H1 (cell line): ENCODE measurements at regions not wholly inside any gene's neighbourhood (a gene's known extent, or its start where the extent isn't known, plus 50 kb on each side); places are given as distances from the start of the nearest gene placed in this dataset.

ENCODE experiments used
- CTCF ChIA-PET: fragments of 300-600 bp; sonication (Branson Sonifier 250); formaldehyde crosslinking; loops from one replicate; lab custom pipeline; 2021; ENCODE audit not compliant: partially characterized antibody; lab: Charles Lee
- POLR2A ChIA-PET: fragments of 300-600 bp; sonication (Branson Sonifier 250); formaldehyde crosslinking; loops from one replicate; lab custom pipeline; 2021; ENCODE audit warnings: inconsistent platforms; ENCODE audit not compliant: partially characterized antibody; lab: Charles Lee
- DNase-seq, 2 experiments: peaks; one replicate each; pipeline versions ENCODE4 v3.0.0 to v3.0.0-alpha.2; 2010 to 2022; ENCODE audit warnings: low spot score in 2 of 2, low read depth in 1 of 2, mixed read lengths in 1 of 2
- FAIRE-seq: peaks from 2 replicates; lab custom pipeline; 2011; peaks lifted over from hg19 to GRCh38; lab: Jason Lieb, UNC
- H2AFZ ChIP-seq: 2 replicates; pipeline ENCODE4 v1.8.1; 2012; ENCODE audit warnings: low read length, inconsistent platforms
- H2AK5ac ChIP-seq: 2 replicates; pipeline ENCODE4 v1.6.1; 2013; ENCODE audit warnings: low read depth, low read length
- H2BK120ac ChIP-seq: replicated peaks from 2 replicates; pipeline ENCODE3; 2013; ENCODE audit warnings: low read depth, low read length, inconsistent platforms
- H2BK12ac ChIP-seq: 2 replicates; pipeline ENCODE4 v1.6.1; 2013; ENCODE audit warnings: low read depth, low read length
- H2BK15ac ChIP-seq: 2 replicates; pipeline ENCODE4 v1.6.1; 2013; ENCODE audit warnings: low read length
- H2BK20ac ChIP-seq: 2 replicates; pipeline ENCODE4 v1.6.1; 2013; ENCODE audit warnings: low read length
- H2BK5ac ChIP-seq: 2 replicates; pipeline ENCODE4 v1.6.1; 2013; ENCODE audit warnings: low read depth, low read length
- H3K14ac ChIP-seq: 2 replicates; pipeline ENCODE4 v1.6.1; 2013; ENCODE audit warnings: inconsistent platforms; ENCODE audit not compliant: insufficient read length
- H3K18ac ChIP-seq: 2 replicates; pipeline ENCODE4 v1.6.1; 2013; ENCODE audit warnings: low read length; ENCODE audit errors: extremely low read depth
- H3K23ac ChIP-seq: 2 replicates; pipeline ENCODE4 v1.6.1; 2013; ENCODE audit warnings: inconsistent platforms; ENCODE audit not compliant: insufficient read length
- H3K23me2 ChIP-seq: 2 replicates; pipeline ENCODE4 v1.6.1; 2013; ENCODE audit warnings: low read depth, low read length
- H3K27ac ChIP-seq: 2 replicates; pipeline ENCODE4 v1.6.1; 2011; ENCODE audit warnings: low read depth, low read length, inconsistent platforms
- H3K27me3 ChIP-seq, 4 experiments: replicated peaks in 1 of 4; 1 replicate in 1 of 4; 2 replicates in 3 of 4; pipeline versions ENCODE4 v1.6.1 to v1.8.1; 2011 to 2013; ENCODE audit warnings: low read length in 3 of 4, mild to moderate bottlenecking in 3 of 4, inconsistent platforms in 2 of 4, mixed read lengths in 2 of 4, moderate library complexity in 1 of 4; ENCODE audit not compliant: control insufficient read depth in 3 of 4, insufficient read depth in 3 of 4; ENCODE audit errors: extremely low read depth in 1 of 4
- H3K36me3 ChIP-seq, 4 experiments: 2 replicates each; pipeline versions ENCODE4 v1.6.1 to v1.8.1; 2011 to 2013; ENCODE audit warnings: mild to moderate bottlenecking in 4 of 4, low read length in 3 of 4, moderate library complexity in 2 of 4, control low read depth in 1 of 4, inconsistent platforms in 1 of 4; ENCODE audit not compliant: insufficient read depth in 4 of 4, control insufficient read depth in 2 of 4
- H3K4ac ChIP-seq: replicated peaks from 2 replicates; pipeline ENCODE3; 2013; ENCODE audit warnings: low read length, low read depth, mixed read lengths, inconsistent platforms; ENCODE audit not compliant: insufficient read length
- H3K4me1 ChIP-seq, 4 experiments: replicated peaks in 1 of 4; 1 replicate in 1 of 4; 2 replicates in 3 of 4; pipeline versions ENCODE4 v1.6.1 to v1.8.1; 2011 to 2013; ENCODE audit warnings: low read length in 3 of 4, inconsistent platforms in 2 of 4, mixed read lengths in 1 of 4; ENCODE audit not compliant: insufficient read depth in 4 of 4, control insufficient read depth in 3 of 4
- H3K4me2 ChIP-seq, 2 experiments: 2 replicates each; pipeline versions ENCODE4 v1.6.1 to v1.8.1; 2011 to 2013; ENCODE audit warnings: low read depth in 2 of 2, low read length in 2 of 2, control low read depth in 1 of 2, inconsistent platforms in 1 of 2, mild to moderate bottlenecking in 1 of 2; ENCODE audit not compliant: insufficient read depth in 1 of 2
- H3K4me3 ChIP-seq, 4 experiments: fragments of 200-600, 300-600 bp in 1 of 4; sonication (generic), shearing (Covaris generic), sonication (Bioruptor Twin) in 1 of 4; 2 replicates each; pipeline versions ENCODE4 v1.5.1 to v1.8.1; 2011 to 2016; ENCODE audit warnings: low read length in 4 of 4, low read depth in 3 of 4, control low read depth in 2 of 4, inconsistent platforms in 2 of 4, mild to moderate bottlenecking in 2 of 4, mixed read lengths in 1 of 4, moderate library complexity in 1 of 4; ENCODE audit not compliant: insufficient read depth in 2 of 4; ENCODE audit errors: extremely low read depth in 1 of 4
- H3K56ac ChIP-seq: replicated peaks from 2 replicates; pipeline ENCODE3; 2013; ENCODE audit warnings: low read depth, mild to moderate bottlenecking, mixed read lengths, low read length, inconsistent platforms; ENCODE audit not compliant: insufficient read length
- H3K79me1 ChIP-seq: 2 replicates; pipeline ENCODE4 v1.6.1; 2013; ENCODE audit warnings: low read depth, low read length, control low read depth
- H3K79me2 ChIP-seq, 2 experiments: 2 replicates each; pipeline versions ENCODE4 v1.6.1 to v1.8.1; 2012 to 2013; ENCODE audit warnings: low read length in 2 of 2, mild to moderate bottlenecking in 2 of 2, inconsistent platforms in 1 of 2; ENCODE audit not compliant: insufficient read depth in 2 of 2, control insufficient read depth in 1 of 2
- H3K9ac ChIP-seq, 4 experiments: replicated peaks in 1 of 4; 1 replicate in 1 of 4; 2 replicates in 3 of 4; pipeline versions ENCODE4 v1.6.1 to v1.8.1; 2011 to 2013; ENCODE audit warnings: low read depth in 3 of 4, low read length in 3 of 4, control low read depth in 2 of 4, mild to moderate bottlenecking in 2 of 4, moderate library complexity in 2 of 4, inconsistent platforms in 1 of 4; ENCODE audit errors: extremely low read depth in 1 of 4
- H3K9me3 ChIP-seq, 2 experiments: 2 replicates each; pipeline versions ENCODE4 v1.6.1 to v1.8.1; 2012 to 2013; ENCODE audit warnings: mild to moderate bottlenecking in 2 of 2, moderate library complexity in 2 of 2, control low read depth in 1 of 2, inconsistent platforms in 1 of 2, low read depth in 1 of 2, low read length in 1 of 2, mixed read lengths in 1 of 2; ENCODE audit not compliant: insufficient read depth in 2 of 2
- H4K20me1 ChIP-seq, 2 experiments: replicated peaks in 1 of 2; 2 replicates each; pipeline versions ENCODE3 to v1.8.1; 2011 to 2013; ENCODE audit warnings: inconsistent platforms in 2 of 2, low read length in 2 of 2, mild to moderate bottlenecking in 1 of 2; ENCODE audit not compliant: insufficient read depth in 2 of 2, control insufficient read depth in 1 of 2
- H4K5ac ChIP-seq: 2 replicates; pipeline ENCODE4 v1.6.1; 2013; ENCODE audit warnings: low read length, low read depth, mixed read lengths, inconsistent platforms; ENCODE audit not compliant: insufficient read length
- H4K8ac ChIP-seq: 2 replicates; pipeline ENCODE4 v1.8.0; 2013; ENCODE audit warnings: mild to moderate bottlenecking, moderate library complexity, low read length, inconsistent platforms; ENCODE audit not compliant: insufficient read depth; ENCODE audit errors: extremely low read depth
- H4K91ac ChIP-seq: replicated peaks from 2 replicates; pipeline ENCODE3; 2013; ENCODE audit warnings: low read length, mixed read lengths, inconsistent platforms; ENCODE audit not compliant: insufficient read length
- KDM5A ChIP-seq: fragments of 200-600 bp; IDR thresholded peaks from 2 replicates; pipeline ENCODE4 v1.7.1; 2012; ENCODE audit warnings: mild to moderate bottlenecking, low read length, inconsistent platforms, mixed read lengths
- SIRT6 ChIP-seq: IDR thresholded peaks from one replicate; pipeline ENCODE4 v1.7.1; 2012; ENCODE audit warnings: low read length, inconsistent platforms
- TEAD4 ChIP-seq: IDR thresholded peaks from 2 replicates; pipeline ENCODE4 v1.6.1; 2012; ENCODE audit warnings: low read depth, low read length, inconsistent platforms, mixed read lengths

DNA sequence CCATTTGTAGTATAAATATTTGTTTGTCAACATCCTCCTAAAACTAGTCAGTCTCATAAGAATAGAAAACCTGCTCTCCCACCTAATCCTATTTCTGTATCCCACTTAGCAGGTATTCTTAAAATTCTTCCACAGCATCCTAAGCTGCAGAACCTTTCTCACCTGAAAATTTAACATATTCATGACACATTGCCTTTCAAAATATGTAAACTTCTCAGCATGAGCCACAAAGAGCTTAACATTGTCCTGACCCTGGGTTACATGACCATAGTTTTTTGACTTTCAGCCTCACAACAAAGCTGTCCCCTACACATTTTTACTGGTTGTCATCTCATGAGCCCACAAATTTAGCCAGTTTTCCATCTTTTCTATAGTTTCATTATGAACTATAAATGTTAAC lies 712.1 kb downstream of the LTN1 start:
- Histone ChIP-seq H3K4me1 (peaks cover 0 to 9% (median 5%) of the 10 kb centered on the region in 4 experiments; a peak in 4 of 7 replicates), H3K9ac (no peak overlapping the region), H4K8ac (no peak overlapping the region), H3K79me2 (no peaks in the 10 kb centered on the region), H3K27me3 (no peaks in the 10 kb centered on the region), H4K5ac (no peak overlapping the region), H3K4ac (no peak overlapping the region), H4K91ac (no peak overlapping the region), H2BK20ac (no peak overlapping the region), H2BK120ac (no peak overlapping the region), H3K9me3 (peaks cover 3 to 5% of the 10 kb centered on the region in 2 experiments; a peak in 1 of 4 replicates), H2AFZ (no peak overlapping the region), H2BK5ac (no peak overlapping the region), H3K14ac (no peak overlapping the region), H2BK15ac (no peak overlapping the region), H3K27ac (no peak overlapping the region), H2AK5ac (no peak overlapping the region), H3K56ac (no peak overlapping the region), H3K18ac (no peak overlapping the region), H3K23ac (no peak overlapping the region), H3K79me1 (no peaks in the 10 kb centered on the region), H3K4me2 (0 out of 4 replicates have a peak overlapping the region, but pooled peaks of 1 of the 2 experiments have one; percentile 29), H3K23me2 (no peaks in the 10 kb centered on the region), H3K4me3 (peak overlapping the region in 1 of 4 experiments; percentile 19; a peak in 1 of 8 replicates), H4K20me1 (no peaks in the 10 kb centered on the region), H3K36me3 (no peaks in the 10 kb centered on the region), H2BK12ac (no peak overlapping the region)
- FAIRE-seq (peak; percentile 69), DNase-seq (no peak)
- POLR2A ChIA-PET = no interaction called here
- CTCF ChIA-PET = no interaction called here
- TF ChIP-seq TEAD4 = 0 out of 2 replicates have a peak, but pooled peaks have one; percentile 19
- TF ChIP-seq KDM5A = no peak
- no peak for TF ChIP-seq SIRT6
